Activated CD4-positive, CD25-positive, alpha-beta regulatory T cell treated with anti-CD3 and anti-CD28 coated beads, Interleukin-2, amount 50 U/mL, for 72 hours (primary cell): ENCODE measurements at regions not wholly inside any gene's neighbourhood (a gene's known extent, or its start where the extent isn't known, plus 50 kb on each side); places are given as distances from the start of the nearest gene placed in this dataset.

Experiments
- DNase-seq: peaks from one replicate; pipeline ENCODE4 v3.0.0; 2021

GRCh38 chr12:91327889-91328288 lies 145.3 kb upstream of the DCN start:
- DNase-seq: no peak

GRCh38 chr12:91327131-91327530 lies 144.5 kb upstream of the DCN start:
- no peak for DNase-seq

- DNase-seq: peak; percentile 31
Measured at GRCh38 chr12:91326058-91327027, 143.7 kb upstream of the DCN start.

GRCh38 chr12:91320999-91321398 lies 138.4 kb upstream of the DCN start:
- DNase-seq: no peak

- DNase-seq: no peak
Measured at GRCh38 chr12:91319071-91319760, 136.6 kb upstream of the DCN start.

GRCh38 chr12:91317306-91317705 lies 134.7 kb upstream of the DCN start:
- DNase-seq: no peak

- DNase-seq: no peak
Measured at GRCh38 chr12:91316907-91317269, 134.3 kb upstream of the DCN start.

- DNase-seq: no peak
Measured at GRCh38 chr12:91316161-91316906, 133.7 kb upstream of the DCN start.

GRCh38 chr12:91311081-91311480 lies 128.5 kb upstream of the DCN start:
- DNase-seq: no peak

- no peak for DNase-seq
Measured at GRCh38 chr12:91309450-91309849, 126.8 kb upstream of the DCN start.

- DNase-seq: no peak
Measured at GRCh38 chr12:91307957-91308670, 125.5 kb upstream of the DCN start.

- no peak for DNase-seq
Measured at GRCh38 chr12:91290354-91290753, 107.7 kb upstream of the DCN start.

GRCh38 chr12:91289906-91290305 lies 107.3 kb upstream of the DCN start:
- no peak for DNase-seq

GRCh38 chr12:91289072-91289471 lies 106.5 kb upstream of the DCN start:
- no peak for DNase-seq

GRCh38 chr12:91287753-91288152 lies 105.1 kb upstream of the DCN start:
- DNase-seq: no peak

GRCh38 chr12:91278126-91278525 lies 95.5 kb upstream of the DCN start:
- no peak for DNase-seq

GRCh38 chr12:91276509-91276908 lies 93.9 kb upstream of the DCN start:
- DNase-seq: no peak

GRCh38 chr12:91275321-91275720 lies 92.7 kb upstream of the DCN start:
- DNase-seq: no peak

- no peak for DNase-seq
Measured at GRCh38 chr12:91274916-91275315, 92.3 kb upstream of the DCN start.

- DNase-seq: no peak
Measured at GRCh38 chr12:91273560-91273959, 90.9 kb upstream of the DCN start.

- DNase-seq: no peak
Measured at GRCh38 chr12:91272461-91273063, 89.9 kb upstream of the DCN start.

- no peak for DNase-seq
Measured at GRCh38 chr12:91271185-91271584, 88.6 kb upstream of the DCN start.
